ENCODE measurements at regions not wholly inside any gene's neighbourhood (a gene's known extent, or its start where the extent isn't known, plus 50 kb on each side); places are given as distances from the start of the nearest gene placed in this dataset.

- TF ChIP-seq CTCF (IDR thresholded peaks at IDR 0.05) = no peak
- no peak for TF ChIP-seq POLR2A (IDR thresholded peaks at IDR 0.05)
Measured at GRCh38 chr4:14583752-14584151, 418.5 kb upstream of the CPEB2 start.

All from adrenal gland (tissue), 5 donors.